BE2C (cell line): ENCODE measurements at regions not wholly inside any gene's neighbourhood (a gene's known extent, or its start where the extent isn't known, plus 50 kb on each side); places are given as distances from the start of the nearest gene placed in this dataset.

Experiments used
- DNase-seq: peaks from one replicate; pipeline ENCODE4 v3.0.0-alpha.2; 2020
- H3K27me3 ChIP-seq: fragments of 250-450 bp; sonication (Bioruptor Pico); 2 replicates; pipeline ENCODE4 v1.5.1; 2020; ENCODE audit warnings: mild to moderate bottlenecking
- H3K36me3 ChIP-seq: fragments of 250-450 bp; sonication (Bioruptor Pico); 2 replicates; pipeline ENCODE4 v1.5.1; 2020; ENCODE audit warnings: mild to moderate bottlenecking
- H3K4me1 ChIP-seq: fragments of 250-450 bp; sonication (Bioruptor Pico); 2 replicates; pipeline ENCODE4 v1.5.1; 2020
- H3K4me3 ChIP-seq: 2 replicates; pipeline ENCODE4 v1.5.1; 2011; ENCODE audit warnings: low read depth, low read length
- H3K9me3 ChIP-seq: fragments of 250-450 bp; sonication (Bioruptor Pico); 2 replicates; pipeline ENCODE4 v1.5.1; 2020
- TF ChIP-seq, protein P1 (sequence below): IDR thresholded peaks from 2 replicates; pipeline ENCODE4 v1.5.1; 2012; ENCODE audit warnings: mild to moderate bottlenecking, low read depth, low read length

DNA sequence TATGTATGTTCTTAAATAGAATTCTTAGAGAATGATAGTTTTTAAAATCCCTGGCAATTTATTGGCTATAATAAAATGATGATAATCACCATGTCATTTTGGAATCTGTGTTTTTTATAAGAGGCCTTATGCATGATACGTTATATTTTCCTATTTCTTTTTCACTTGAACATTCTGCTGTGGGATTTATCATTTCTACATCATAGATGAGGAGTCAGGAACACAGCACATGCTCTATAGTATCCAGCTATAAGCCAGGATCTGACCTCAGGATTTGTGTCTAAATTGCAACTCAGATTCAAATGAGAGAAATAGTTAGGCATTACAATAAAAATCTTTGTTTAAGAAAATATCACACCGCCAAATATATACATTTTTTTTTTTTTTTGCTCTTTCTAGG is 928.0 kb downstream of the EFNB2 start:
- Histone ChIP-seq H3K36me3 (no peaks in the 10 kb centered on the region), H3K27me3 (no peaks in the 10 kb centered on the region), H3K9me3 (no peaks in the 10 kb centered on the region), H3K4me3 (no peak overlapping the region), H3K4me1 (peaks cover 5% of the 10 kb centered on the region)
- TF ChIP-seq, protein P1, sequence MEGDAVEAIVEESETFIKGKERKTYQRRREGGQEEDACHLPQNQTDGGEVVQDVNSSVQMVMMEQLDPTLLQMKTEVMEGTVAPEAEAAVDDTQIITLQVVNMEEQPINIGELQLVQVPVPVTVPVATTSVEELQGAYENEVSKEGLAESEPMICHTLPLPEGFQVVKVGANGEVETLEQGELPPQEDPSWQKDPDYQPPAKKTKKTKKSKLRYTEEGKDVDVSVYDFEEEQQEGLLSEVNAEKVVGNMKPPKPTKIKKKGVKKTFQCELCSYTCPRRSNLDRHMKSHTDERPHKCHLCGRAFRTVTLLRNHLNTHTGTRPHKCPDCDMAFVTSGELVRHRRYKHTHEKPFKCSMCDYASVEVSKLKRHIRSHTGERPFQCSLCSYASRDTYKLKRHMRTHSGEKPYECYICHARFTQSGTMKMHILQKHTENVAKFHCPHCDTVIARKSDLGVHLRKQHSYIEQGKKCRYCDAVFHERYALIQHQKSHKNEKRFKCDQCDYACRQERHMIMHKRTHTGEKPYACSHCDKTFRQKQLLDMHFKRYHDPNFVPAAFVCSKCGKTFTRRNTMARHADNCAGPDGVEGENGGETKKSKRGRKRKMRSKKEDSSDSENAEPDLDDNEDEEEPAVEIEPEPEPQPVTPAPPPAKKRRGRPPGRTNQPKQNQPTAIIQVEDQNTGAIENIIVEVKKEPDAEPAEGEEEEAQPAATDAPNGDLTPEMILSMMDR: no peak
- no peak for DNase-seq

DNA sequence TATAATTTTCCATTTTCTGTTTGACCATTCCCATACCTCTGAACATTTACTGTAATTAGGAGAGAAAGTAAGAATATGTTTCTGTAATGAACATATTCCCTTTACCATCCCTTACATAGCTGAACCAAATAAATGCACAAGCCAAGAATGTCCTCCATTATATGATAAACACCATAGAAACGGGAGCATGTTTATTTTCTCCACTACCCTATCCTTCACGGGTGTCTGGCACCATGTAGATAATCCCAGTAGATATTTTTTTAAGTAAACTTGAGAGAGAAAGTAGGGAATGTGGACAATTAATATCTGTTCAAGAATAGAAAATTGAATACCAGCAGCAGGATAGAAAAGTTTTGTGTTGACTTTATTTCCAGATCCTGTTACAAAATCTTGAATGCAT is 928.4 kb downstream of the EFNB2 start:
- H3K36me3 ChIP-seq: no peaks in the 10 kb centered on the region
- H3K9me3 ChIP-seq: no peaks in the 10 kb centered on the region
- no peaks in the 10 kb centered on the region for H3K27me3 ChIP-seq
- TF ChIP-seq, protein P1: no peak
- no peak for DNase-seq
- peaks cover 5% of the 10 kb centered on the region for H3K4me1 ChIP-seq
- H3K4me3 ChIP-seq: no peak overlapping the region

DNA sequence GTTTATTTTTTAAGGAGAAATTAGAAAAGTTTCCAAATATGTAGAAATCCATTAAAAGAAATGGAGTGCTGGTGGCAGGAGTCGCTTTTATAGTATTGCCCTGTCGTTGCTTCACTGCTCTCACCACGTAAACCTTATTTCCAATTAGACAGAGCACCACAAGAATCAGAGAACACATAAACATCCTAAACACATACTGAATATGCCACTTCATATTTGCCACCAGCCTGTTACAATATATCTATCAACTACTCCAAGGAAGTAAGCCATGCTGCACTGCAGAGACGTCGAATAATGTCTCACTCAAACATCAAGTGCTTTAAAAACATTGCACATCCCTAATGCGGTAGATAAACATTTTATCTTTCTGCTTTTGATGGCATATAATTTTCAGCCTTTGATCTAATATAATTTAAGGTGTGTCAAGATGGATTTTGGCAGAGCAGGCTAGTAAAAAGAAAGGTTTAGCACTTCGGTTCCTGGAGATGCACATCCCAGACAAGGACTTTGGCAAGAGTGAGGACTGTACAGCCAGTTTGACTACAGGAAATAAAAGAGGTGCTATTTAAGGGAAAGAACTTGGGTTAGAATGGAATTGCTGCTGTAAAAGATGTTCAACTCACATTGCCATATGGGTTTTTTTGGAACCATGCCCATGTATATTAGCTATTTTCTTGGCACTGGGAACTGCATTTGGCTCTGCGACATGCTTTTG is 932.3 kb downstream of the EFNB2 start:
- Histone ChIP-seq H3K4me1 (peaks cover 5% of the 10 kb centered on the region), H3K36me3 (no peaks in the 10 kb centered on the region), H3K9me3 (no peaks in the 10 kb centered on the region), H3K4me3 (no peak overlapping the region; the same call in 1 of the 2 replicates), H3K27me3 (no peaks in the 10 kb centered on the region)
- DNase-seq: peak; percentile 18
- TF ChIP-seq, protein P1: no peak

DNA sequence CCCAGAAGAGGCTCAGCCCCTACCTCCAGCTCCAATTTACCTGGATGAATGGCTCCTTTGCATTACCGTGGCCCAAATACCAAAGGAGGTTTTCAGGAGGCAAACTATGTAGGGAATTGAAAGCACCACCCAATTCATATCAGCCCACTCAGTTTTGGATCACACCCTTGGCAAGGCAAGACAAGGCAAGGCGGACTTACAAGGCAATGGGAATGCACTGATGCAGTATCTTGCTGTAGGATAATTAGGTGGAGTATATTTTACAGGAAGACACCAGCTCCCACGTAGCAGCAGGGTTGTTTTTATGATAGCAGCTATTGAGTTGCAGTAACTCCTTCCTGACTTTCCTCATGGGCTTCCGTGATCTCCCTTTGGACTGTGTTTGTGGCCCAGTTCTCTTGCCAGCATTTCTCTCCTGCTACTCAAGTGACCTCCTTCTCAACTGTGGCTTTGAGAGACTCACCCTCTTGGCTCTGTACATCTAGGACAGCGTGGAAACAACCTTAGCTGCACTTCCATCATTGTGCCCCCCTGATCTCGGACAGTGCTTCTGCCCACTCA is 935.9 kb downstream of the EFNB2 start:
- no peaks in the 10 kb centered on the region for H3K27me3 ChIP-seq
- DNase-seq: no peak
- H3K9me3 ChIP-seq: no peaks in the 10 kb centered on the region
- H3K4me3 ChIP-seq: no peak overlapping the region
- H3K36me3 ChIP-seq: no peaks in the 10 kb centered on the region
- TF ChIP-seq, protein P1: no peak
- peaks cover 5% of the 10 kb centered on the region for H3K4me1 ChIP-seq

DNA sequence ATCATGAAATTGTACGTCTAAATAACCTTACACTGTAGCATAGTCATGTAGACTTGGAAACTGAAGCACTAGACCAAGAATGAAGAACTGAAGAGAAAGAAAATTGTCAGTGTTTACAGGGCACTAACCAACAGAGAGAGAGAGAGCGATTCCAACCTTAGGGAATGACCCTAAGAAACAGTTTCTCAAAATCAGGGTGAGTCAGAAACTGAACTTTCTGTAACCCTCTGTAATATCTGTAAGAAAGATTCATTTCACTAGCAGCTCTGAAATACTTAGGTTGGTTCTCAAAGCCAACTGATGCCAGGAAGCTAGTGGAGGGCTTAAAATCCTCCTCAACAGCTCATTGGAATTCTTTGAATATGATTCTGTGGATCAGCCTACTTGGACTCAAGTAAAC is 936.9 kb downstream of the EFNB2 start:
- no peaks in the 10 kb centered on the region for H3K27me3 ChIP-seq
- no peak for DNase-seq
- H3K9me3 ChIP-seq: no peaks in the 10 kb centered on the region
- H3K4me1 ChIP-seq: peaks cover 5% of the 10 kb centered on the region
- H3K4me3 ChIP-seq: no peak overlapping the region
- TF ChIP-seq, protein P1: no peak
- H3K36me3 ChIP-seq: no peaks in the 10 kb centered on the region

DNA sequence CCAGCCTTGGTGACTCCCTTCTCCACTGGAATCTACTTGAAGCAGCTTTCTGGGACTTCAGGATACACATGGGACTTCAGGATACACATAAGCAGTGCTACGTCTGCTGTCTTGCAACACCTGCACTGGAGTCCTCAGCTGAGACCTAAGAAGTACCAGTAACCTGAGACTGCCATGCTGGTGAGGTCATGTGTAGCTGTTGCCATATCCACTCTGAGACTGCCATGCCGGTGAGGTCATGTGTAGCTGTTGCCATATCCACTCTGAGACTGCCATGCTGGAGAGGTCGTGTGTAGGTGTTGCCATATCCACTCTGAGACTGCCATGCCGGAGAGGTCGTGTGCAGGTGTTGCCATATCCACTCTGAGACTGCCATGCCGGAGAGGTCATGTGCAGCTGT is 937.9 kb downstream of the EFNB2 start:
- no peak for DNase-seq
- H3K9me3 ChIP-seq: no peaks in the 10 kb centered on the region
- H3K4me1 ChIP-seq: no peaks in the 10 kb centered on the region; the same call in 1 of the 2 replicates
- H3K27me3 ChIP-seq: no peaks in the 10 kb centered on the region
- no peak overlapping the region for H3K4me3 ChIP-seq
- TF ChIP-seq, protein P1: no peak
- no peaks in the 10 kb centered on the region for H3K36me3 ChIP-seq
